ENCODE measurements at regions not wholly inside any gene's neighbourhood (a gene's known extent, or its start where the extent isn't known, plus 50 kb on each side); places are given as distances from the start of the nearest gene placed in this dataset.

GRCh38 chr4:100312615-100313350, 122.5 kb upstream of the DDIT4L start:
- TF ChIP-seq POLR2A (IDR thresholded peaks at IDR 0.05) (no peak), EP300 (IDR thresholded peaks at IDR 0.05) (no peak)

Data from stomach (tissue), 4 donors.